ENCODE measurements at regions not wholly inside any gene's neighbourhood (a gene's known extent, or its start where the extent isn't known, plus 50 kb on each side); places are given as distances from the start of the nearest gene placed in this dataset.

DNA sequence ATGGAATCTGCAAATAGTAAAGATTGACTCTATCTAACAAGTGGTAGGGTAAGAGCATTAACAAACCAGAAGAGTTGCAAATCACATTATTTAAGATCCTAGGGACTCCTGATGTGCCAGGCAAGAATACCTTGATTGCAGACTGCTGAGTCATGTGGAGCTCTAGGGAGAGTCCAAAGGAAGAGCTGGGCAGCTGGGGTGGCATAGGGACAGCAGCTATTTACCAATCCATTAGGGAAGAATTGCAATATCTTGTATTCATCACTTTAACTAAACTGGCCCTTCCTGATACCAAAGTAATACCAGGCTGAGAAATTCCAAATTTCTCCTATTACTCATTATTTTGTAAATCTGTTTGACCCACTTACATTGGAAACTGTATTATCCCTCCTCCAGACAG lies 52.2 kb upstream of the ACP3 start:
- no peak for TF ChIP-seq CTCF (IDR thresholded peaks at IDR 0.05; ENCODE audit: low read depth, low read length)
- no peak for TF ChIP-seq EZH2phosphoT487 (IDR thresholded peaks at IDR 0.05; ENCODE audit: low read depth)

Data from OCI-LY3 (cell line).